ENCODE measurements at regions not wholly inside any gene's neighbourhood (a gene's known extent, or its start where the extent isn't known, plus 50 kb on each side); places are given as distances from the start of the nearest gene placed in this dataset.

GRCh38 chr20:11832851-11833250 is 84.8 kb upstream of the BTBD3 start:
- no peak overlapping the region for H3K4me2 ChIP-seq
- no peak overlapping the region for H3K9ac ChIP-seq
- no peaks in the 10 kb centered on the region for H3K4me1 ChIP-seq
- no peaks in the 10 kb centered on the region for H3K27me3 ChIP-seq
- H4K20me1 ChIP-seq = no peaks in the 10 kb centered on the region
- no peak overlapping the region for H3K4me3 ChIP-seq
- no peaks in the 10 kb centered on the region for H3K36me3 ChIP-seq
- TF ChIP-seq Cebpa-rat (IDR thresholded peaks at IDR 0.05) = no peak
- no peak overlapping the region for H3K27ac ChIP-seq
- no peaks in the 10 kb centered on the region for H3K9me3 ChIP-seq

GRCh38 chr20:11833825-11834224 is 83.9 kb upstream of the BTBD3 start:
- no peaks in the 10 kb centered on the region for H3K36me3 ChIP-seq
- no peak overlapping the region for H3K9ac ChIP-seq
- no peaks in the 10 kb centered on the region for H3K9me3 ChIP-seq
- no peaks in the 10 kb centered on the region for H3K27me3 ChIP-seq
- no peak for TF ChIP-seq Cebpa-rat (IDR thresholded peaks at IDR 0.05)
- H3K4me2 ChIP-seq = no peak overlapping the region
- H3K4me1 ChIP-seq = no peaks in the 10 kb centered on the region
- H4K20me1 ChIP-seq = no peaks in the 10 kb centered on the region
- H3K27ac ChIP-seq = no peak overlapping the region
- no peak overlapping the region for H3K4me3 ChIP-seq

GRCh38 chr20:11838076-11838636 is 79.5 kb upstream of the BTBD3 start:
- TF ChIP-seq Cebpa-rat (IDR thresholded peaks at IDR 0.05) = no peak
- no peaks in the 10 kb centered on the region for H3K27me3 ChIP-seq
- no peaks in the 10 kb centered on the region for H4K20me1 ChIP-seq
- H3K27ac ChIP-seq = no peak overlapping the region
- H3K9me3 ChIP-seq = no peaks in the 10 kb centered on the region
- H3K9ac ChIP-seq = no peak overlapping the region
- H3K36me3 ChIP-seq = no peaks in the 10 kb centered on the region
- H3K4me1 ChIP-seq = no peaks in the 10 kb centered on the region
- no peak overlapping the region for H3K4me3 ChIP-seq
- no peak overlapping the region for H3K4me2 ChIP-seq

DNA sequence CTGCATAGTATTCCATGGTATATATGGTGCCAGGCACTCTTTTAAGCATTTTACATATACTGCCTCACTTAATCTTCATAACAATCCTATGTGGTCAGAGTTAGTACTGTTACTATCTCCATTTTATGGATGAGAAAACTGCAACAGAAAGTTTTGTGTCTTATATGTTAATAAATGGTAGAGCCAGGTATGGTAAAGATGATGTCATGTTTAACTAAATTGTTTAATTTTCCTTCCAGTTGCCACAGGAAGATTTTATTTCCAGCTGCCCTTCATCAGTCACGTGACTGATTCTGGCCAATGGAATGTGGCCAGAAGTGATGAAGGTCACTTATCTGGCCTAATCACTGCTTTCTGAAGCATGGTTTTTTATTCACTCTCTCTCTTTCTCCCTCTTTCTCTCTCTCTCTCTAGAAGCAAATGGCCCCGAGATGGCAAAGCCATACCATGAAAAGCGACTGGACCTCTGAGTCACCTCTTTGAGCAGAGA is 75.7 kb upstream of the BTBD3 start:
- Histone ChIP-seq H3K4me1 (no peaks in the 10 kb centered on the region), H3K9me3 (no peaks in the 10 kb centered on the region), H3K4me3 (no peak overlapping the region), H3K36me3 (no peaks in the 10 kb centered on the region), H3K9ac (no peak overlapping the region), H4K20me1 (no peaks in the 10 kb centered on the region), H3K4me2 (no peak overlapping the region), H3K27ac (no peak overlapping the region), H3K27me3 (no peaks in the 10 kb centered on the region)
- no peak for TF ChIP-seq Cebpa-rat (IDR thresholded peaks at IDR 0.05)

- Histone ChIP-seq H3K9me3 (no peaks in the 10 kb centered on the region), H3K27ac (no peak overlapping the region), H3K4me1 (no peaks in the 10 kb centered on the region), H3K36me3 (no peaks in the 10 kb centered on the region), H4K20me1 (no peaks in the 10 kb centered on the region), H3K4me3 (no peak overlapping the region), H3K27me3 (no peaks in the 10 kb centered on the region), H3K9ac (no peak overlapping the region), H3K4me2 (no peak overlapping the region)
- no peak for TF ChIP-seq Cebpa-rat (IDR thresholded peaks at IDR 0.05)
Observed at GRCh38 chr20:11843289-11843688, 74.4 kb upstream of the BTBD3 start.

DNA sequence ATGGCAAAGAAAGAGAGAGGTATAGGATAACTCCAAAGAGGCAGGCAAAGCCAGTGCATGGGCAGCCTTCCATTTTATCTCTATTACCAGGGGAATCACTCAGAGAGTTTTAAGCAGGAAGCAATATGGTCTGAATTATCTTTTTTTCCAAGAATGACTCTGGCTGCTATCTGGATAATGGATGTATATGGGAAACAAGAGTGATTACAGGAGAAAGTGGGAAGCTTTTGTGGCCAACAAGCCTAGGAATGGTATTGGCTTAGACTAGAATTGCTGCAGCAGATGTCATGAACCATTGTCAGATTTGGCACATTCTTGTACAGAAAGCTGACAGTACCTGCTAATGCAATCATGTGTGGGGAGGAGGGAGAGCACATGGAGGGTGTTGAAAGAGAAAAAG is 73.0 kb upstream of the BTBD3 start:
- Histone ChIP-seq H3K4me2 (no peak overlapping the region), H3K4me3 (no peak overlapping the region), H3K9ac (no peak overlapping the region), H4K20me1 (no peaks in the 10 kb centered on the region), H3K4me1 (no peaks in the 10 kb centered on the region), H3K27ac (no peak overlapping the region), H3K9me3 (no peaks in the 10 kb centered on the region), H3K36me3 (no peaks in the 10 kb centered on the region), H3K27me3 (no peaks in the 10 kb centered on the region)
- TF ChIP-seq Cebpa-rat (IDR thresholded peaks at IDR 0.05) = no peak

DNA sequence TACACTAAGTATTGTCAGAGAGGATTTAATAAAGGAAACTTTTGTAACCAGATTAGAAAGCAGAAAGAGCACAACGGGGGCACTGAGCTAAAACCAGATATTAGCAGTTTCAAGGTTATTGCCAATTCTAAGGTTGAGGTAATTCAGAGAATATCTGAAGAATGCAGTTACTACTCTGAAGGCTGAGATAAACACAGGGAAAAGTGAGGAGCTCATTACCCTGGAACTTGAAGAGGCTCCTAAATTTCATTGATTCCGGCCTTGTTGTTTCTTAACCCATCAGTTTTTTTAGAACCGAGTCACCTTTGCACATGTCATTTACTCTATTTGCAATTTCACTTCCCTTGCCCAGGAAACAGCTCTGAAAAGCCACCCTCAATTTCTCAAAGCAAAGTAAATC is 72.4 kb upstream of the BTBD3 start:
- Histone ChIP-seq H3K27me3 (no peaks in the 10 kb centered on the region), H3K27ac (no peak overlapping the region), H4K20me1 (no peaks in the 10 kb centered on the region), H3K9me3 (no peaks in the 10 kb centered on the region), H3K9ac (no peak overlapping the region), H3K36me3 (no peaks in the 10 kb centered on the region), H3K4me2 (no peak overlapping the region), H3K4me3 (no peak overlapping the region), H3K4me1 (no peaks in the 10 kb centered on the region)
- no peak for TF ChIP-seq Cebpa-rat (IDR thresholded peaks at IDR 0.05)

- H3K4me3 ChIP-seq = no peak overlapping the region
- no peak for TF ChIP-seq Cebpa-rat (IDR thresholded peaks at IDR 0.05)
- no peaks in the 10 kb centered on the region for H3K36me3 ChIP-seq
- no peaks in the 10 kb centered on the region for H3K4me1 ChIP-seq
- no peaks in the 10 kb centered on the region for H3K27me3 ChIP-seq
- H4K20me1 ChIP-seq = no peaks in the 10 kb centered on the region
- H3K4me2 ChIP-seq = no peak overlapping the region
- no peak overlapping the region for H3K27ac ChIP-seq
- H3K9me3 ChIP-seq = no peaks in the 10 kb centered on the region
- no peak overlapping the region for H3K9ac ChIP-seq
Observed at GRCh38 chr20:11846131-11846530, 71.6 kb upstream of the BTBD3 start.

- Histone ChIP-seq H4K20me1 (no peaks in the 10 kb centered on the region), H3K4me2 (no peak overlapping the region), H3K4me1 (no peaks in the 10 kb centered on the region), H3K4me3 (no peak overlapping the region), H3K27ac (no peak overlapping the region), H3K27me3 (no peaks in the 10 kb centered on the region), H3K9ac (no peak overlapping the region), H3K9me3 (no peaks in the 10 kb centered on the region), H3K36me3 (no peaks in the 10 kb centered on the region)
- no peak for TF ChIP-seq Cebpa-rat (IDR thresholded peaks at IDR 0.05)
Observed at GRCh38 chr20:11847827-11848226, 69.9 kb upstream of the BTBD3 start.

- Histone ChIP-seq H4K20me1 (no peaks in the 10 kb centered on the region), H3K4me1 (no peaks in the 10 kb centered on the region), H3K36me3 (no peaks in the 10 kb centered on the region), H3K9ac (no peak overlapping the region), H3K4me3 (no peak overlapping the region), H3K27ac (no peak overlapping the region), H3K9me3 (no peaks in the 10 kb centered on the region), H3K4me2 (no peak overlapping the region), H3K27me3 (no peaks in the 10 kb centered on the region)
- no peak for TF ChIP-seq Cebpa-rat (IDR thresholded peaks at IDR 0.05)
Observed at GRCh38 chr20:11849270-11849915, 68.3 kb upstream of the BTBD3 start.
